Suprapubic skin (tissue), 3 donors: ENCODE measurements at regions not wholly inside any gene's neighbourhood (a gene's known extent, or its start where the extent isn't known, plus 50 kb on each side); places are given as distances from the start of the nearest gene placed in this dataset.

Source experiments
- EP300 ChIP-seq: sonication (generic); formaldehyde crosslinking; IDR thresholded peaks from one replicate; pipeline ENCODE4 v1.6.1; 2017; ENCODE audit warnings: antibody characterized with exemption
- TF ChIP-seq, protein P1 (sequence below), 2 donors: fragments of 200-600 bp in 1 of 2; fragments of 450-650 bp in 1 of 2; sonication (generic) in 1 of 2; IDR thresholded peaks; one replicate each; pipeline ENCODE4 v1.5.1; 2016 to 2019; ENCODE audit warnings: antibody characterized with exemption in 2 of 2, mild to moderate bottlenecking in 1 of 2, moderate library complexity in 1 of 2

DNA sequence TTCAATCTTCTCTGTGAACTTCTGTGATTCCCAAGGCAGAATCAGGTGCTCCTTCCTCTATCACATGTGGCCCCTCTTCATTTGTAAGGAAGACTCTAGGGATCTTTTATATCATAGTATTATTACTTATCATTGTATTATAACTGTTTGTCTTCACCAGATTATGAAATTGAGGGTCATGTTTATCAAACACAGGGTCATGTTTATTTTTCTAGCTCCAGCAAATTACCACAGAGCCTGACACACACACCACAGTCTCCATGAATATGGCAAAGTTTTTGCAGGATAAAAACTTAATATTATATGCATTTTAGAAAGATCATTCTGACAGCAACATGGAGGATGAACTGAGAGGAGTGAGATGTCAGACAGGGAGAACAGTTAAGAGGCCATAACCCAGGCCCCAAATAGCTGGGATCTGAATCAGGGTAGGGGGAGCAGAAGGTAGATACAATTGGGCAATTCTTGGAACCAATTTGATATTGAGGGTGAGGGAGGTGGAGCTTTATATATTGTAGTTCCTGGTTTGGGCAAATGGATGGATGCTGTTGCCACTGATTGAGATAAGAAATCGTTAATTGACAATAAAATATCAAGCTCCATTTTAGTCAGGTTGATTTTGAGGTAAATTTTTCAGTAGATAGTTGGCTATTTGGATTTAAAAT lies 130.7 kb downstream of the DHRS2 start:
- TF ChIP-seq, protein P1, sequence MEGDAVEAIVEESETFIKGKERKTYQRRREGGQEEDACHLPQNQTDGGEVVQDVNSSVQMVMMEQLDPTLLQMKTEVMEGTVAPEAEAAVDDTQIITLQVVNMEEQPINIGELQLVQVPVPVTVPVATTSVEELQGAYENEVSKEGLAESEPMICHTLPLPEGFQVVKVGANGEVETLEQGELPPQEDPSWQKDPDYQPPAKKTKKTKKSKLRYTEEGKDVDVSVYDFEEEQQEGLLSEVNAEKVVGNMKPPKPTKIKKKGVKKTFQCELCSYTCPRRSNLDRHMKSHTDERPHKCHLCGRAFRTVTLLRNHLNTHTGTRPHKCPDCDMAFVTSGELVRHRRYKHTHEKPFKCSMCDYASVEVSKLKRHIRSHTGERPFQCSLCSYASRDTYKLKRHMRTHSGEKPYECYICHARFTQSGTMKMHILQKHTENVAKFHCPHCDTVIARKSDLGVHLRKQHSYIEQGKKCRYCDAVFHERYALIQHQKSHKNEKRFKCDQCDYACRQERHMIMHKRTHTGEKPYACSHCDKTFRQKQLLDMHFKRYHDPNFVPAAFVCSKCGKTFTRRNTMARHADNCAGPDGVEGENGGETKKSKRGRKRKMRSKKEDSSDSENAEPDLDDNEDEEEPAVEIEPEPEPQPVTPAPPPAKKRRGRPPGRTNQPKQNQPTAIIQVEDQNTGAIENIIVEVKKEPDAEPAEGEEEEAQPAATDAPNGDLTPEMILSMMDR (IDR thresholded peaks at IDR 0.05) = no peak
- no peak for TF ChIP-seq EP300
